ENCODE measurements at regions not wholly inside any gene's neighbourhood (a gene's known extent, or its start where the extent isn't known, plus 50 kb on each side); places are given as distances from the start of the nearest gene placed in this dataset.
"Not testable (repeated sequence)": the region's sequence is repeated elsewhere in the genome, so short reads cannot be mapped to it uniquely, and the experiment has no call there.

GRCh38 chr15:20283651-20284050, 257.9 kb downstream of the GOLGA6L6 start:
- not testable (repeated sequence) for TF ChIP-seq POLR2AphosphoS5, CTCF, POLR2A (IDR thresholded peaks at IDR 0.05)

Measured in upper lobe of left lung (tissue), 4 donors.